Femur (tissue), 1 donor: ENCODE measurements at regions not wholly inside any gene's neighbourhood (a gene's known extent, or its start where the extent isn't known, plus 50 kb on each side); places are given as distances from the start of the nearest gene placed in this dataset.
"Not testable (repeated sequence)": the region's sequence is repeated elsewhere in the genome, so short reads cannot be mapped to it uniquely, and the experiment has no call there.

Experiments
- DNase-seq: peaks from one replicate; pipeline ENCODE4 v3.0.0-alpha.2; 2017

GRCh38 chrX:106220177-106220576 lies 52.1 kb downstream of the PWWP3B start:
- no peak for DNase-seq

GRCh38 chrX:106243376-106243775 lies 75.3 kb downstream of the PWWP3B start:
- no peak for DNase-seq

GRCh38 chrX:106246511-106246910 lies 78.4 kb downstream of the PWWP3B start:
- DNase-seq: no peak

- DNase-seq: no peak
Measured at GRCh38 chrX:106247162-106247561, 79.1 kb downstream of the PWWP3B start.

- no peak for DNase-seq
Measured at GRCh38 chrX:106249706-106250379, 81.7 kb downstream of the PWWP3B start.

- no peak for DNase-seq
Measured at GRCh38 chrX:106263817-106264216, 95.7 kb downstream of the PWWP3B start.

GRCh38 chrX:106273947-106274587 lies 106.0 kb downstream of the PWWP3B start:
- not testable (repeated sequence) for DNase-seq

- DNase-seq: not testable (repeated sequence)
Measured at GRCh38 chrX:106275172-106275571, 107.1 kb downstream of the PWWP3B start.

GRCh38 chrX:106278951-106279350 lies 110.8 kb downstream of the PWWP3B start:
- no peak for DNase-seq

GRCh38 chrX:106281383-106281782 lies 113.3 kb downstream of the PWWP3B start:
- no peak for DNase-seq

GRCh38 chrX:106283841-106284240 lies 115.7 kb downstream of the PWWP3B start:
- no peak for DNase-seq

- DNase-seq: no peak
Measured at GRCh38 chrX:106284431-106285025, 116.4 kb downstream of the PWWP3B start.

- DNase-seq: no peak
Measured at GRCh38 chrX:106286053-106286650, 118.0 kb downstream of the PWWP3B start.

GRCh38 chrX:106290778-106291177 lies 122.7 kb downstream of the PWWP3B start:
- DNase-seq: not testable (repeated sequence)

GRCh38 chrX:106291779-106292390 lies 123.8 kb downstream of the PWWP3B start:
- not testable (repeated sequence) for DNase-seq

GRCh38 chrX:106300239-106300638 lies 132.1 kb downstream of the PWWP3B start:
- DNase-seq: no peak

GRCh38 chrX:106300656-106301055 lies 132.6 kb downstream of the PWWP3B start:
- DNase-seq: no peak

- DNase-seq: no peak
Measured at GRCh38 chrX:106302304-106302703, 134.2 kb downstream of the PWWP3B start.

- DNase-seq: no peak
Measured at GRCh38 chrX:106306391-106306947, 138.4 kb downstream of the PWWP3B start.

- no peak for DNase-seq
Measured at GRCh38 chrX:106323357-106323756, 155.3 kb downstream of the PWWP3B start.

GRCh38 chrX:106331606-106332005 lies 163.5 kb downstream of the PWWP3B start:
- DNase-seq: no peak

- DNase-seq: no peak
Measured at GRCh38 chrX:106341823-106342222, 173.7 kb downstream of the PWWP3B start.

GRCh38 chrX:106356580-106356979 lies 188.5 kb downstream of the PWWP3B start:
- no peak for DNase-seq
